ENCODE measurements at regions not wholly inside any gene's neighbourhood (a gene's known extent, or its start where the extent isn't known, plus 50 kb on each side); places are given as distances from the start of the nearest gene placed in this dataset.

- no peak for DNase-seq
Observed at GRCh38 chr13:22252281-22252830, 581.5 kb downstream of the FGF9 start.

- DNase-seq = no peak
Observed at GRCh38 chr13:22253107-22253506, 582.2 kb downstream of the FGF9 start.

- DNase-seq = no peak
Observed at GRCh38 chr13:22256111-22256639, 585.3 kb downstream of the FGF9 start.

GRCh38 chr13:22262001-22262885 lies 591.4 kb downstream of the FGF9 start:
- no peak for DNase-seq

- DNase-seq = no peak
Observed at GRCh38 chr13:22263185-22263584, 592.3 kb downstream of the FGF9 start.

- DNase-seq = no peak
Observed at GRCh38 chr13:22265563-22265962, 594.7 kb downstream of the FGF9 start.

GRCh38 chr13:22270881-22271280 lies 600.0 kb downstream of the FGF9 start:
- no peak for DNase-seq

- no peak for DNase-seq
Observed at GRCh38 chr13:22271903-22272302, 601.0 kb downstream of the FGF9 start.

GRCh38 chr13:22275393-22275792 lies 604.5 kb downstream of the FGF9 start:
- DNase-seq = no peak

GRCh38 chr13:22276616-22277015 lies 605.7 kb downstream of the FGF9 start:
- DNase-seq = no peak

- no peak for DNase-seq
Observed at GRCh38 chr13:22278336-22278929, 607.6 kb downstream of the FGF9 start.

GRCh38 chr13:22285867-22286266 lies 615.0 kb downstream of the FGF9 start:
- no peak for DNase-seq

- no peak for DNase-seq
Observed at GRCh38 chr13:22286338-22286737, 615.5 kb downstream of the FGF9 start.

- no peak for DNase-seq
Observed at GRCh38 chr13:22287343-22287920, 616.6 kb downstream of the FGF9 start.

GRCh38 chr13:22288496-22288895 lies 617.6 kb downstream of the FGF9 start:
- no peak for DNase-seq

- DNase-seq = no peak
Observed at GRCh38 chr13:22289711-22290110, 618.8 kb downstream of the FGF9 start.

GRCh38 chr13:22298530-22298929 lies 627.7 kb downstream of the FGF9 start:
- DNase-seq = no peak

- DNase-seq = no peak
Observed at GRCh38 chr13:22311734-22312404, 641.0 kb downstream of the FGF9 start.

- DNase-seq = no peak
Observed at GRCh38 chr13:22312405-22312803, 641.5 kb downstream of the FGF9 start.

- DNase-seq = no peak
Observed at GRCh38 chr13:22316494-22317025, 645.7 kb downstream of the FGF9 start.

GRCh38 chr13:22320991-22321390 lies 650.1 kb downstream of the FGF9 start:
- no peak for DNase-seq

- no peak for DNase-seq
Observed at GRCh38 chr13:22325761-22326160, 654.9 kb downstream of the FGF9 start.

- DNase-seq = no peak
Observed at GRCh38 chr13:22332416-22332815, 661.5 kb downstream of the FGF9 start.
